ENCODE measurements at regions not wholly inside any gene's neighbourhood (a gene's known extent, or its start where the extent isn't known, plus 50 kb on each side); places are given as distances from the start of the nearest gene placed in this dataset.

GRCh38 chr11:116615211-116615865 is 157.4 kb downstream of the BUD13 start:
- no peak overlapping the region for H2BK15ac ChIP-seq (ENCODE audit: low read length)
- no peaks in the 10 kb centered on the region for H3K9me3 ChIP-seq (replicated peaks in 1 of 2; ENCODE audit: control insufficient read depth in 2 of 2, insufficient read depth in 1 of 2, low read depth in 1 of 2, low read length in 2 of 2)
- no peak overlapping the region for H2AK5ac ChIP-seq (ENCODE audit: low read depth, low read length)
- no peak overlapping the region for H4K91ac ChIP-seq (ENCODE audit: low read depth, low read length, poor library complexity)
- no peak overlapping the region for H3K14ac ChIP-seq (ENCODE audit: low read length)
- no peak overlapping the region for H4K8ac ChIP-seq (ENCODE audit: low read depth, low read length)
- H3K4me1 ChIP-seq (ENCODE audit: control insufficient read depth in 2 of 2, insufficient read depth in 1 of 2, low read depth in 1 of 2, low read length in 2 of 2), result no peaks in the 10 kb centered on the region
- no CpG with 5 or more reads among the region's 7 CpGs for WGBS, 2 donors (ENCODE audit: extremely low coverage in 2 of 2, insufficient read length in 2 of 2, insufficient replicate concordance in 1 of 2)
- no peak for DNase-seq (ENCODE audit: low spot score)
- H2BK120ac ChIP-seq (ENCODE audit: low read depth, low read length), result no peak overlapping the region
- no peak overlapping the region for H3K4me2 ChIP-seq (ENCODE audit: insufficient read depth, low read length, poor library complexity, severe bottlenecking)
- H2AFZ ChIP-seq (ENCODE audit: low read length), result no peak overlapping the region
- H3K27me3 ChIP-seq (ENCODE audit: control insufficient read depth in 3 of 3, insufficient read depth in 3 of 3, low read depth in 1 of 3, low read length in 3 of 3), result peaks cover 0 to 2% (median 0%) of the 10 kb centered on the region in 3 experiments
- H3K9ac ChIP-seq (ENCODE audit: low read depth, low read length, poor library complexity), result no peak overlapping the region
- H3K36me3 ChIP-seq (replicated peaks in 1 of 2; ENCODE audit: control insufficient read depth in 2 of 2, insufficient read depth in 2 of 2, low read length in 2 of 2), result no peaks in the 10 kb centered on the region
- no peak overlapping the region for H3K23ac ChIP-seq (ENCODE audit: low read depth, low read length, poor library complexity)
- no peak overlapping the region for H3K4me3 ChIP-seq (ENCODE audit: low read length in 2 of 2)
- no peak overlapping the region for H2BK5ac ChIP-seq (ENCODE audit: low read length)
- no peak overlapping the region for H2BK12ac ChIP-seq (ENCODE audit: low read length)
- H3K27ac ChIP-seq (replicated peaks; ENCODE audit: low read length), result no peak overlapping the region
- no peak overlapping the region for H3K18ac ChIP-seq (ENCODE audit: low read length)
- H3K79me1 ChIP-seq (ENCODE audit: low read depth, low read length), result no peaks in the 10 kb centered on the region
- no peak overlapping the region for H3K4ac ChIP-seq (ENCODE audit: low read length)

- H3K4ac ChIP-seq (ENCODE audit: low read length), result no peak overlapping the region
- no peak overlapping the region for H2BK120ac ChIP-seq (ENCODE audit: low read depth, low read length)
- no peak overlapping the region for H2BK12ac ChIP-seq (ENCODE audit: low read length)
- H3K27ac ChIP-seq (replicated peaks; ENCODE audit: low read length), result no peak overlapping the region
- H3K9me3 ChIP-seq (replicated peaks in 1 of 2; ENCODE audit: control insufficient read depth in 2 of 2, insufficient read depth in 1 of 2, low read depth in 1 of 2, low read length in 2 of 2), result no peaks in the 10 kb centered on the region
- peaks cover 0 to 2% (median 0%) of the 10 kb centered on the region in 3 experiments for H3K27me3 ChIP-seq (ENCODE audit: control insufficient read depth in 3 of 3, insufficient read depth in 3 of 3, low read depth in 1 of 3, low read length in 3 of 3)
- H4K91ac ChIP-seq (ENCODE audit: low read depth, low read length, poor library complexity), result no peak overlapping the region
- H4K8ac ChIP-seq (ENCODE audit: low read depth, low read length), result no peak overlapping the region
- H3K79me1 ChIP-seq (ENCODE audit: low read depth, low read length), result no peaks in the 10 kb centered on the region
- no peak overlapping the region for H3K4me2 ChIP-seq (ENCODE audit: insufficient read depth, low read length, poor library complexity, severe bottlenecking)
- H3K18ac ChIP-seq (ENCODE audit: low read length), result no peak overlapping the region
- no peak overlapping the region for H3K23ac ChIP-seq (ENCODE audit: low read depth, low read length, poor library complexity)
- no peak overlapping the region for H3K9ac ChIP-seq (ENCODE audit: low read depth, low read length, poor library complexity)
- H2BK15ac ChIP-seq (ENCODE audit: low read length), result no peak overlapping the region
- no peak overlapping the region for H2AFZ ChIP-seq (ENCODE audit: low read length)
- no peak overlapping the region for H3K14ac ChIP-seq (ENCODE audit: low read length)
- no peaks in the 10 kb centered on the region for H3K4me1 ChIP-seq (ENCODE audit: control insufficient read depth in 2 of 2, insufficient read depth in 1 of 2, low read depth in 1 of 2, low read length in 2 of 2)
- WGBS, 2 donors (ENCODE audit: extremely low coverage in 2 of 2, insufficient read length in 2 of 2, insufficient replicate concordance in 1 of 2), result no CpG with 5 or more reads among the region's 11 CpGs
- DNase-seq (ENCODE audit: low spot score), result no peak
- H2BK5ac ChIP-seq (ENCODE audit: low read length), result no peak overlapping the region
- H3K36me3 ChIP-seq (replicated peaks in 1 of 2; ENCODE audit: control insufficient read depth in 2 of 2, insufficient read depth in 2 of 2, low read length in 2 of 2), result no peaks in the 10 kb centered on the region
- H2AK5ac ChIP-seq (ENCODE audit: low read depth, low read length), result no peak overlapping the region
- H3K4me3 ChIP-seq (ENCODE audit: low read length in 2 of 2), result no peak overlapping the region
Observed at GRCh38 chr11:116614306-116615210, 158.2 kb downstream of the BUD13 start.

- no peak overlapping the region for H2BK12ac ChIP-seq (ENCODE audit: low read length)
- H3K36me3 ChIP-seq (replicated peaks in 1 of 2; ENCODE audit: control insufficient read depth in 2 of 2, insufficient read depth in 2 of 2, low read length in 2 of 2), result no peaks in the 10 kb centered on the region
- WGBS, 2 donors (ENCODE audit: extremely low coverage in 2 of 2, insufficient read length in 2 of 2, insufficient replicate concordance in 1 of 2), result no CpG with 5 or more reads among the region's 27 CpGs
- no peak overlapping the region for H2BK15ac ChIP-seq (ENCODE audit: low read length)
- H3K4me1 ChIP-seq (ENCODE audit: control insufficient read depth in 2 of 2, insufficient read depth in 1 of 2, low read depth in 1 of 2, low read length in 2 of 2), result no peaks in the 10 kb centered on the region
- H2BK5ac ChIP-seq (ENCODE audit: low read length), result no peak overlapping the region
- H3K27ac ChIP-seq (replicated peaks; ENCODE audit: low read length), result no peak overlapping the region
- DNase-seq (ENCODE audit: low spot score), result no peak
- H3K79me1 ChIP-seq (ENCODE audit: low read depth, low read length), result no peaks in the 10 kb centered on the region
- H3K18ac ChIP-seq (ENCODE audit: low read length), result peak overlapping the region; percentile 59
- no peak overlapping the region for H3K4me2 ChIP-seq (ENCODE audit: insufficient read depth, low read length, poor library complexity, severe bottlenecking)
- peaks cover 0 to 2% (median 0%) of the 10 kb centered on the region in 3 experiments for H3K27me3 ChIP-seq (ENCODE audit: control insufficient read depth in 3 of 3, insufficient read depth in 3 of 3, low read depth in 1 of 3, low read length in 3 of 3)
- no peak overlapping the region for H3K23ac ChIP-seq (ENCODE audit: low read depth, low read length, poor library complexity)
- no peak overlapping the region for H4K91ac ChIP-seq (ENCODE audit: low read depth, low read length, poor library complexity)
- H2AFZ ChIP-seq (ENCODE audit: low read length), result no peak overlapping the region
- H3K9ac ChIP-seq (ENCODE audit: low read depth, low read length, poor library complexity), result no peak overlapping the region
- no peaks in the 10 kb centered on the region for H3K9me3 ChIP-seq (replicated peaks in 1 of 2; ENCODE audit: control insufficient read depth in 2 of 2, insufficient read depth in 1 of 2, low read depth in 1 of 2, low read length in 2 of 2)
- no peak overlapping the region for H3K4ac ChIP-seq (ENCODE audit: low read length)
- H3K4me3 ChIP-seq (ENCODE audit: low read length in 2 of 2), result no peak overlapping the region
- H2AK5ac ChIP-seq (ENCODE audit: low read depth, low read length), result no peak overlapping the region
- no peak overlapping the region for H3K14ac ChIP-seq (ENCODE audit: low read length)
- no peak overlapping the region for H2BK120ac ChIP-seq (ENCODE audit: low read depth, low read length)
- no peak overlapping the region for H4K8ac ChIP-seq (ENCODE audit: low read depth, low read length)
Observed at GRCh38 chr11:116613206-116613875, 159.4 kb downstream of the BUD13 start.

Data from neuronal stem cell (in vitro differentiated cells).